KMS-11 (cell line): ENCODE measurements at regions not wholly inside any gene's neighbourhood (a gene's known extent, or its start where the extent isn't known, plus 50 kb on each side); places are given as distances from the start of the nearest gene placed in this dataset.

ENCODE experiments used
- H2AFZ ChIP-seq: fragments of 200-600 bp; sonication (generic); 2 replicates; pipeline ENCODE4 v1.6.1; 2016; ENCODE audit warnings: antibody characterized with exemption, mixed run types, low read depth
- H3K27ac ChIP-seq: fragments of 200-600 bp; sonication (generic); 2 replicates; pipeline ENCODE4 v1.6.1; 2016; ENCODE audit warnings: mild to moderate bottlenecking, mixed run types
- H3K27me3 ChIP-seq: fragments of 200-600 bp; sonication (generic); 2 replicates; pipeline ENCODE4 v1.6.1; 2017; ENCODE audit warnings: mild to moderate bottlenecking, low read depth, mixed run types, moderate library complexity; ENCODE audit not compliant: insufficient read depth
- H3K36me3 ChIP-seq: fragments of 200-600 bp; sonication (generic); 2 replicates; pipeline ENCODE4 v1.6.1; 2017; ENCODE audit warnings: mild to moderate bottlenecking, mixed run types; ENCODE audit not compliant: insufficient read depth
- H3K4me1 ChIP-seq: fragments of 200-600 bp; sonication (generic); 2 replicates; pipeline ENCODE4 v1.6.1; 2016; ENCODE audit warnings: mild to moderate bottlenecking, low read depth, mixed run types; ENCODE audit not compliant: poor library complexity, severe bottlenecking
- H3K4me2 ChIP-seq: fragments of 200-600 bp; sonication (generic); 2 replicates; pipeline ENCODE4 v1.7.0; 2016; ENCODE audit warnings: mild to moderate bottlenecking, mixed run types
- H3K4me3 ChIP-seq: fragments of 200-600 bp; sonication (generic); IDR thresholded peaks from 2 replicates; pipeline ENCODE4 v1.6.1; 2017; ENCODE audit warnings: low read depth, low read length, mixed read lengths; ENCODE audit not compliant: insufficient read depth
- H3K79me2 ChIP-seq: fragments of 200-600 bp; sonication (generic); 2 replicates; pipeline ENCODE4 v1.6.1; 2016; ENCODE audit warnings: low read depth, mixed run types; ENCODE audit not compliant: insufficient read depth
- H3K9ac ChIP-seq: fragments of 200-600 bp; sonication (generic); 2 replicates; pipeline ENCODE4 v1.6.1; 2016; ENCODE audit warnings: mild to moderate bottlenecking, mixed run types
- H4K20me1 ChIP-seq: fragments of 200-600 bp; sonication (generic); 2 replicates; pipeline ENCODE4 v1.6.1; 2016; ENCODE audit warnings: mild to moderate bottlenecking, mixed run types; ENCODE audit not compliant: insufficient read depth
- CTCF ChIP-seq: fragments of 200-600 bp; sonication (generic); conservative IDR thresholded peaks from 2 replicates; pipeline ENCODE4 v1.6.1; 2017; ENCODE audit warnings: low read depth, mild to moderate bottlenecking, antibody characterized with exemption, low read length, moderate library complexity, mixed read lengths

GRCh38 chr6:166778046-166778445 is 151.0 kb upstream of the RPS6KA2 start:
- no peak for TF ChIP-seq CTCF
- no peaks in the 10 kb centered on the region for H3K36me3 ChIP-seq
- no peak overlapping the region for H2AFZ ChIP-seq
- no peak overlapping the region for H3K4me3 ChIP-seq
- H3K4me2 ChIP-seq = no peak overlapping the region
- H3K9ac ChIP-seq = no peak overlapping the region
- no peak overlapping the region for H3K27ac ChIP-seq
- H3K4me1 ChIP-seq = no peaks in the 10 kb centered on the region
- no peaks in the 10 kb centered on the region for H3K79me2 ChIP-seq
- no peaks in the 10 kb centered on the region for H3K27me3 ChIP-seq
- no peaks in the 10 kb centered on the region for H4K20me1 ChIP-seq

GRCh38 chr6:166777096-166777630 is 150.1 kb upstream of the RPS6KA2 start:
- Histone ChIP-seq H2AFZ (no peak overlapping the region), H3K4me3 (no peak overlapping the region), H3K4me2 (no peak overlapping the region), H4K20me1 (no peaks in the 10 kb centered on the region), H3K27ac (no peak overlapping the region), H3K9ac (no peak overlapping the region), H3K27me3 (no peaks in the 10 kb centered on the region), H3K4me1 (no peaks in the 10 kb centered on the region), H3K36me3 (no peaks in the 10 kb centered on the region), H3K79me2 (no peaks in the 10 kb centered on the region)
- no peak for TF ChIP-seq CTCF

- Histone ChIP-seq H3K27ac (no peak overlapping the region), H3K9ac (no peak overlapping the region), H3K79me2 (no peaks in the 10 kb centered on the region), H3K4me1 (no peaks in the 10 kb centered on the region), H3K4me2 (no peak overlapping the region), H3K27me3 (no peaks in the 10 kb centered on the region), H3K4me3 (no peak overlapping the region), H2AFZ (no peak overlapping the region), H4K20me1 (no peaks in the 10 kb centered on the region), H3K36me3 (no peaks in the 10 kb centered on the region)
- no peak for TF ChIP-seq CTCF
Measured at GRCh38 chr6:166776571-166776970, 149.5 kb upstream of the RPS6KA2 start.

GRCh38 chr6:166775923-166776220 is 148.8 kb upstream of the RPS6KA2 start:
- Histone ChIP-seq H3K4me1 (no peaks in the 10 kb centered on the region), H3K27ac (no peak overlapping the region), H3K4me2 (no peak overlapping the region), H3K27me3 (no peaks in the 10 kb centered on the region), H3K79me2 (no peaks in the 10 kb centered on the region), H3K4me3 (no peak overlapping the region), H2AFZ (no peak overlapping the region), H3K36me3 (no peaks in the 10 kb centered on the region), H3K9ac (no peak overlapping the region), H4K20me1 (no peaks in the 10 kb centered on the region)
- TF ChIP-seq CTCF = no peak
